CD8-positive, alpha-beta memory T cell (primary cell): ENCODE measurements at regions not wholly inside any gene's neighbourhood (a gene's known extent, or its start where the extent isn't known, plus 50 kb on each side); places are given as distances from the start of the nearest gene placed in this dataset.

ENCODE experiments used
- CTCF ChIA-PET: fragments of 350-600 bp; sonication (Branson Sonifier 250); formaldehyde crosslinking; loops from one replicate; lab custom pipeline; 2021; ENCODE audit warnings: antibody characterized with exemption; lab: Charles Lee
- POLR2A ChIA-PET: fragments of 350-600 bp; sonication (Branson Sonifier 250); formaldehyde crosslinking; loops from one replicate; lab custom pipeline; 2021; ENCODE audit warnings: antibody characterized with exemption; lab: Charles Lee
- DNase-seq, 5 donors: peaks; one replicate each; pipeline versions ENCODE4 v3.0.0 to v3.0.0-alpha.2; 2020 to 2022; ENCODE audit warnings: mixed read lengths in 1 of 5
- H3K27ac ChIP-seq: one replicate; pipeline ENCODE4 v1.7.0; 2013; ENCODE audit warnings: low read depth, mild to moderate bottlenecking, low read length, moderate library complexity
- H3K27me3 ChIP-seq: 2 replicates; pipeline ENCODE4 v1.7.0; 2013; ENCODE audit warnings: low read length, mild to moderate bottlenecking; ENCODE audit not compliant: insufficient read depth, poor library complexity, severe bottlenecking
- H3K36me3 ChIP-seq: 2 replicates; pipeline ENCODE4 v1.7.0; 2013; ENCODE audit warnings: mild to moderate bottlenecking, low read length, moderate library complexity; ENCODE audit not compliant: insufficient read depth
- H3K4me1 ChIP-seq: 2 replicates; pipeline ENCODE4 v1.7.0; 2013; ENCODE audit warnings: mild to moderate bottlenecking, low read length, moderate library complexity; ENCODE audit not compliant: insufficient read depth
- H3K4me3 ChIP-seq: 2 replicates; pipeline ENCODE4 v1.7.0; 2013; ENCODE audit warnings: mild to moderate bottlenecking, low read length
- H3K9me3 ChIP-seq: 2 replicates; pipeline ENCODE4 v1.7.0; 2013; ENCODE audit warnings: mild to moderate bottlenecking, low read length
- H3K27ac Mint-ChIP-seq, 8 donors: one replicate each; pipeline ENCODE4 v1.8.0; 2020 to 2021; ENCODE audit warnings: mixed read lengths in 8 of 8, mild to moderate bottlenecking in 6 of 8, inconsistent platforms in 3 of 8, moderate library complexity in 3 of 8
- H3K27me3 Mint-ChIP-seq, 2 donors: one replicate each; pipeline ENCODE4 v1.8.0; 2020 to 2021; ENCODE audit warnings: mixed read lengths in 2 of 2, mild to moderate bottlenecking in 1 of 2, moderate library complexity in 1 of 2
- H3K36me3 Mint-ChIP-seq, 3 donors: one replicate each; pipeline ENCODE4 v1.8.0; 2020 to 2021; ENCODE audit warnings: mixed read lengths in 3 of 3, inconsistent platforms in 1 of 3, mild to moderate bottlenecking in 1 of 3
- H3K4me1 Mint-ChIP-seq, 3 donors: one replicate each; pipeline ENCODE4 v1.8.0; 2020 to 2021; ENCODE audit warnings: mixed read lengths in 3 of 3, inconsistent platforms in 1 of 3, mild to moderate bottlenecking in 1 of 3
- H3K4me3 Mint-ChIP-seq, 7 donors: one replicate each; pipeline ENCODE4 v1.8.0; 2020 to 2021; ENCODE audit warnings: mixed read lengths in 7 of 7, mild to moderate bottlenecking in 6 of 7, moderate library complexity in 4 of 7, inconsistent platforms in 2 of 7
- H3K9me3 Mint-ChIP-seq, 5 donors: one replicate each; pipeline ENCODE4 v1.8.0; 2020 to 2022; ENCODE audit warnings: mixed read lengths in 5 of 5, mild to moderate bottlenecking in 3 of 5, moderate library complexity in 2 of 5, inconsistent platforms in 1 of 5

DNA sequence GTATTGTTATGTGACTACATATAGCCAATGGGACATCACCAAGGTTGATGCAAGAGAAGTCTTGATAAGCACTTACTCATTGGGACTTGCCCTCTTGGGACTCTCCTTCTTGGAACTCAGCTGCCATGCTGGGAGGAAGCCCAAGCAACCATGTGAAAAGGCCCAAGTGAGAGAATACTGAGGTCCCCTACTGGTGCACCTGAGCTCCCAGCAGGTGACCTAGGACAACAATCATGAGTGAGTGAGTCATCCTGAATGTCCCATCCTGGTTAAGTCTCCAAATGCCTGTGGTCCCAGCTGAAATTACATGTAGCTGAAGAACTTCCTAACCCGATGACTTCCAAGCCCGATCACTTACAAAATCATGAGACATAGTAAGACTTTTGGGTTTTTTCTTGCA is 260.7 kb downstream of the ICE1 start:
- no peaks in the 10 kb centered on the region for H3K9me3 ChIP-seq
- Mint-ChIP-seq H3K4me3 (no peak overlapping the region), H3K27me3 (peaks cover 1 to 5% of the 10 kb centered on the region in 2 donors), H3K27ac (no peak overlapping the region), H3K36me3 (no peaks in the 10 kb centered on the region), H3K4me1 (no peaks in the 10 kb centered on the region), H3K9me3 (peaks cover 0 to 2% (median 2%) of the 10 kb centered on the region in 5 donors)
- H3K4me1 ChIP-seq: no peaks in the 10 kb centered on the region
- ChIA-PET POLR2A (no interaction called here), CTCF (no interaction called here)
- H3K27me3 ChIP-seq: no peaks in the 10 kb centered on the region
- DNase-seq: no peak
- no peaks in the 10 kb centered on the region for H3K36me3 ChIP-seq
- H3K4me3 ChIP-seq: no peak overlapping the region
- no peak overlapping the region for H3K27ac ChIP-seq

- H3K36me3 Mint-ChIP-seq: no peaks in the 10 kb centered on the region
- no peak overlapping the region for H3K4me3 Mint-ChIP-seq
- H3K4me3 ChIP-seq: no peak overlapping the region
- H3K9me3 ChIP-seq: no peaks in the 10 kb centered on the region
- H3K4me1 Mint-ChIP-seq: no peaks in the 10 kb centered on the region
- CTCF ChIA-PET: no interaction called here
- H3K4me1 ChIP-seq: no peaks in the 10 kb centered on the region
- H3K36me3 ChIP-seq: no peaks in the 10 kb centered on the region
- DNase-seq: no peak
- peaks cover 0 to 5% (median 2%) of the 10 kb centered on the region in 5 donors for H3K9me3 Mint-ChIP-seq
- H3K27ac ChIP-seq: no peak overlapping the region
- H3K27me3 ChIP-seq: no peaks in the 10 kb centered on the region
- no peaks in the 10 kb centered on the region for H3K27me3 Mint-ChIP-seq
- H3K27ac Mint-ChIP-seq: no peak overlapping the region
- POLR2A ChIA-PET: no interaction called here
These were observed 256.4 kb downstream of the ICE1 start for GRCh38 chr5:5678909-5679308.

DNA sequence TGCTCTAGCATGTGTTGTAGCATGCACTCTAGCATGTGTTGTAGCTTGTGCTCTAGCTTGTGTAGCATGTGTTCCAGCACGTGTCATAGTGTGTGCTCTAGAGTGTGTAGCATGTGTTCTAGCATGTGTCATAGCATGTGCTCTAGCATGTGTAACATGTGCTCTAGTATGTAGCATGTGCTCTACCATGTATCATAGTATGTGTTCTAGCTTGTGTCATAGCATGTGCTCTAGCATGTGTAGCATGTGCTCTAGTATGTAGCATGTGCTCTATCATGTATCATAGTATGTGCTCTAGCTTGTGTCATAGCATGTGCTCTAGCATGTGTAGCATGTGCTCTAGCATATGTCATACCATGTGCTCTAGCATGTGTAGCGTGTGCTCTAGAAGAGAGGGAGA is 255.3 kb downstream of the ICE1 start:
- no peaks in the 10 kb centered on the region for H3K4me1 Mint-ChIP-seq
- POLR2A ChIA-PET: no interaction called here

GRCh38 chr5:5676218-5676617 is 253.7 kb downstream of the ICE1 start:
- no peaks in the 10 kb centered on the region for H3K36me3 Mint-ChIP-seq
- Histone ChIP-seq H3K4me3 (no peak overlapping the region), H3K36me3 (no peaks in the 10 kb centered on the region), H3K27ac (no peak overlapping the region), H3K9me3 (no peaks in the 10 kb centered on the region), H3K4me1 (no peaks in the 10 kb centered on the region), H3K27me3 (no peaks in the 10 kb centered on the region)
- no peaks in the 10 kb centered on the region for H3K27me3 Mint-ChIP-seq
- peaks cover 0 to 5% (median 1%) of the 10 kb centered on the region in 5 donors for H3K9me3 Mint-ChIP-seq
- ChIA-PET POLR2A (no interaction called here), CTCF (no interaction called here)
- no peak for DNase-seq
- no peak overlapping the region for H3K4me3 Mint-ChIP-seq
- H3K27ac Mint-ChIP-seq: no peak overlapping the region
- H3K4me1 Mint-ChIP-seq: no peaks in the 10 kb centered on the region

More for the DNA sequence above, 255.3 kb downstream of the ICE1 start:
- no peak for DNase-seq
- peaks cover 0 to 5% (median 1%) of the 10 kb centered on the region in 5 donors for H3K9me3 Mint-ChIP-seq
- H3K4me1 ChIP-seq: no peaks in the 10 kb centered on the region
- CTCF ChIA-PET: no interaction called here
- no peaks in the 10 kb centered on the region for H3K36me3 Mint-ChIP-seq
- no peaks in the 10 kb centered on the region for H3K27me3 Mint-ChIP-seq
- H3K9me3 ChIP-seq: no peaks in the 10 kb centered on the region
- no peaks in the 10 kb centered on the region for H3K27me3 ChIP-seq
- H3K36me3 ChIP-seq: no peaks in the 10 kb centered on the region
- no peak overlapping the region for H3K4me3 Mint-ChIP-seq
- no peak overlapping the region for H3K27ac Mint-ChIP-seq
- no peak overlapping the region for H3K27ac ChIP-seq
- no peak overlapping the region for H3K4me3 ChIP-seq

- POLR2A ChIA-PET: no interaction called here
These were observed 253.0 kb downstream of the ICE1 start for GRCh38 chr5:5675511-5675910.

DNA sequence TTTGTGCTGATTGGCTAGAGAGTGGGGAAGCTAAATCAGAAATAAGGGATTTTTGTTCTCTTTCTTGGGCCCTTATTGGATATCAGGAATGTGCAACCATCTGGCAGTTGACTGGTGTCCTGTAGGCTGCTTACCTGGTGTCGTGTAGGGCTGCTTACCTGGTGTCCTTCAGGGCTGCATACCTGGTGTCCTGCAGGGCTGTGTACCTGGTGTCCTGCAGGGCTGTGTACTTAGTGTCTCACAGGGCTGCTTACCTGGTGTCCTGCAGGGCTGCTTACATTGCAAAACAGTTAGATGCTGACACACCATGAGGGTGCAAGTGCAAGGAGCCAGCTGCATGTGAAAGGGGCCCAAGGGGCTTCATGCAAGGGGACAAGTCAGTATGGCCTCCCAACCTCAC is 249.3 kb downstream of the ICE1 start:
- Mint-ChIP-seq H3K4me3 (no peak overlapping the region), H3K9me3 (peaks cover 0 to 3% (median 0%) of the 10 kb centered on the region in 5 donors), H3K4me1 (no peaks in the 10 kb centered on the region), H3K27ac (no peak overlapping the region), H3K27me3 (peaks cover 0 to 3% of the 10 kb centered on the region in 2 donors), H3K36me3 (no peaks in the 10 kb centered on the region)
- no peak overlapping the region for H3K4me3 ChIP-seq
- ChIA-PET POLR2A (no interaction called here), CTCF (no interaction called here)
- no peaks in the 10 kb centered on the region for H3K27me3 ChIP-seq
- no peak for DNase-seq
- H3K9me3 ChIP-seq: no peaks in the 10 kb centered on the region
- H3K36me3 ChIP-seq: no peaks in the 10 kb centered on the region
- no peak overlapping the region for H3K27ac ChIP-seq
- H3K4me1 ChIP-seq: no peaks in the 10 kb centered on the region

More at GRCh38 chr5:5675511-5675910, 253.0 kb downstream of the ICE1 start:
- Histone ChIP-seq H3K36me3 (no peaks in the 10 kb centered on the region), H3K4me1 (no peaks in the 10 kb centered on the region), H3K27ac (no peak overlapping the region), H3K4me3 (no peak overlapping the region), H3K9me3 (no peaks in the 10 kb centered on the region), H3K27me3 (no peaks in the 10 kb centered on the region)
- Mint-ChIP-seq H3K4me1 (no peaks in the 10 kb centered on the region), H3K27me3 (no peaks in the 10 kb centered on the region), H3K27ac (no peak overlapping the region), H3K4me3 (no peak overlapping the region), H3K36me3 (no peaks in the 10 kb centered on the region), H3K9me3 (peaks cover 0 to 5% (median 1%) of the 10 kb centered on the region in 5 donors)
- DNase-seq: no peak
- CTCF ChIA-PET: no interaction called here

- peaks cover 3 to 8% of the 10 kb centered on the region in 2 donors for H3K27me3 Mint-ChIP-seq
- CTCF ChIA-PET: no interaction called here
- POLR2A ChIA-PET: no interaction called here
These were observed 244.7 kb downstream of the ICE1 start for GRCh38 chr5:5667136-5667554.

DNA sequence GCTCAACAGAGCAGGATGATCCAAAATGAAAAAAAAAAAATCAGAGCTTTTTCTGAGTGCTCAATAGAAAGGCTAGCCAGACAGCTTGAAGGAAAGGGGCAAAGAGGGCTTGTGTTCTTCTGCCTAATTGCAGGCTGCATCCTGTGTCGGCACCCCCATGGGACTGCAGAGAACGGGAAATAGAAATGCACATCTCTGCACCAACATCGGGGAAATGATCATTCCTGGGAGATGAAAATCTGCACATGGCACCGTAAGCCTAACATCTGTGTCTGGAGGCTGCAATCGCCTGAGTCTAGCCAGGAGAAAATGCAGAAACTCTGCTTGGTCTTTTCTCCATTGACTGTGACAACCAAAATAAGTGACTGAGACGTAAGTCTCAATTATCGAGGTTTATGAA is 243.9 kb downstream of the ICE1 start:
- Mint-ChIP-seq H3K27me3 (peaks cover 3 to 12% of the 10 kb centered on the region in 2 donors), H3K36me3 (no peaks in the 10 kb centered on the region), H3K27ac (peak overlapping the region in 1 of 8 donors; percentile 68), H3K9me3 (peaks cover 0 to 3% (median 0%) of the 10 kb centered on the region in 5 donors), H3K4me3 (no peak overlapping the region), H3K4me1 (no peaks in the 10 kb centered on the region)
- ChIA-PET POLR2A (no interaction called here), CTCF (no interaction called here)
- Histone ChIP-seq H3K27ac (no peak overlapping the region), H3K36me3 (no peaks in the 10 kb centered on the region), H3K4me3 (no peak overlapping the region), H3K27me3 (no peaks in the 10 kb centered on the region), H3K9me3 (no peaks in the 10 kb centered on the region), H3K4me1 (no peaks in the 10 kb centered on the region)
- DNase-seq: no peak

More at GRCh38 chr5:5667136-5667554, 244.7 kb downstream of the ICE1 start:
- no peaks in the 10 kb centered on the region for H3K27me3 ChIP-seq
- no peak overlapping the region for H3K27ac ChIP-seq
- Mint-ChIP-seq H3K4me3 (no peak overlapping the region), H3K9me3 (peaks cover 0 to 3% (median 0%) of the 10 kb centered on the region in 5 donors), H3K27ac (no peak overlapping the region), H3K4me1 (no peaks in the 10 kb centered on the region), H3K36me3 (no peaks in the 10 kb centered on the region)
- H3K4me1 ChIP-seq: no peaks in the 10 kb centered on the region
- H3K9me3 ChIP-seq: no peaks in the 10 kb centered on the region
- no peak for DNase-seq
- no peak overlapping the region for H3K4me3 ChIP-seq
- no peaks in the 10 kb centered on the region for H3K36me3 ChIP-seq

- H3K9me3 Mint-ChIP-seq: peaks cover 0 to under 1% (median 0%) of the 10 kb centered on the region in 5 donors
- no peaks in the 10 kb centered on the region for H3K9me3 ChIP-seq
- peak overlapping the region in 1 of 8 donors; percentile 68 for H3K27ac Mint-ChIP-seq
- no peaks in the 10 kb centered on the region for H3K27me3 ChIP-seq
- peaks cover 5 to 12% of the 10 kb centered on the region in 2 donors for H3K27me3 Mint-ChIP-seq
- no peak overlapping the region for H3K27ac ChIP-seq
- DNase-seq: no peak
- H3K36me3 Mint-ChIP-seq: no peaks in the 10 kb centered on the region
- no peaks in the 10 kb centered on the region for H3K36me3 ChIP-seq
- no peak overlapping the region for H3K4me3 ChIP-seq
- H3K4me3 Mint-ChIP-seq: no peak overlapping the region
- ChIA-PET POLR2A (no interaction called here), CTCF (no interaction called here)
- no peaks in the 10 kb centered on the region for H3K4me1 Mint-ChIP-seq
- no peaks in the 10 kb centered on the region for H3K4me1 ChIP-seq
These were observed 243.5 kb downstream of the ICE1 start for GRCh38 chr5:5666076-5666365.
